KMS-11 (cell line): ENCODE measurements at regions not wholly inside any gene's neighbourhood (a gene's known extent, or its start where the extent isn't known, plus 50 kb on each side); places are given as distances from the start of the nearest gene placed in this dataset.

Source experiments
- H2AFZ ChIP-seq: fragments of 200-600 bp; sonication (generic); 2 replicates; pipeline ENCODE4 v1.6.1; 2016; ENCODE audit warnings: antibody characterized with exemption, mixed run types, low read depth
- H3K27ac ChIP-seq: fragments of 200-600 bp; sonication (generic); 2 replicates; pipeline ENCODE4 v1.6.1; 2016; ENCODE audit warnings: mild to moderate bottlenecking, mixed run types
- H3K27me3 ChIP-seq: fragments of 200-600 bp; sonication (generic); 2 replicates; pipeline ENCODE4 v1.6.1; 2017; ENCODE audit warnings: mild to moderate bottlenecking, low read depth, mixed run types, moderate library complexity; ENCODE audit not compliant: insufficient read depth
- H3K36me3 ChIP-seq: fragments of 200-600 bp; sonication (generic); 2 replicates; pipeline ENCODE4 v1.6.1; 2017; ENCODE audit warnings: mild to moderate bottlenecking, mixed run types; ENCODE audit not compliant: insufficient read depth
- H3K4me1 ChIP-seq: fragments of 200-600 bp; sonication (generic); 2 replicates; pipeline ENCODE4 v1.6.1; 2016; ENCODE audit warnings: mild to moderate bottlenecking, low read depth, mixed run types; ENCODE audit not compliant: poor library complexity, severe bottlenecking
- H3K4me2 ChIP-seq: fragments of 200-600 bp; sonication (generic); 2 replicates; pipeline ENCODE4 v1.7.0; 2016; ENCODE audit warnings: mild to moderate bottlenecking, mixed run types
- H3K4me3 ChIP-seq: fragments of 200-600 bp; sonication (generic); IDR thresholded peaks from 2 replicates; pipeline ENCODE4 v1.6.1; 2017; ENCODE audit warnings: low read depth, low read length, mixed read lengths; ENCODE audit not compliant: insufficient read depth
- H3K79me2 ChIP-seq: fragments of 200-600 bp; sonication (generic); 2 replicates; pipeline ENCODE4 v1.6.1; 2016; ENCODE audit warnings: low read depth, mixed run types; ENCODE audit not compliant: insufficient read depth
- H3K9ac ChIP-seq: fragments of 200-600 bp; sonication (generic); 2 replicates; pipeline ENCODE4 v1.6.1; 2016; ENCODE audit warnings: mild to moderate bottlenecking, mixed run types
- H4K20me1 ChIP-seq: fragments of 200-600 bp; sonication (generic); 2 replicates; pipeline ENCODE4 v1.6.1; 2016; ENCODE audit warnings: mild to moderate bottlenecking, mixed run types; ENCODE audit not compliant: insufficient read depth
- CTCF ChIP-seq: fragments of 200-600 bp; sonication (generic); conservative IDR thresholded peaks from 2 replicates; pipeline ENCODE4 v1.6.1; 2017; ENCODE audit warnings: low read depth, mild to moderate bottlenecking, antibody characterized with exemption, low read length, moderate library complexity, mixed read lengths

- Histone ChIP-seq H2AFZ (no peak overlapping the region), H3K27me3 (no peaks in the 10 kb centered on the region), H3K9ac (no peak overlapping the region), H3K4me2 (no peak overlapping the region), H3K27ac (no peak overlapping the region), H3K79me2 (no peaks in the 10 kb centered on the region), H3K36me3 (no peaks in the 10 kb centered on the region), H4K20me1 (no peaks in the 10 kb centered on the region), H3K4me1 (peaks cover 10% of the 10 kb centered on the region), H3K4me3 (no peak overlapping the region)
- TF ChIP-seq CTCF = no peak
Observed at GRCh38 chr13:99037756-99038155, 59.9 kb upstream of the DOCK9 start.

- H3K27ac ChIP-seq = no peak overlapping the region
- H4K20me1 ChIP-seq = no peaks in the 10 kb centered on the region
- peaks cover 10% of the 10 kb centered on the region for H3K4me1 ChIP-seq
- H3K36me3 ChIP-seq = no peaks in the 10 kb centered on the region
- H3K79me2 ChIP-seq = no peaks in the 10 kb centered on the region
- H2AFZ ChIP-seq = no peak overlapping the region
- H3K4me2 ChIP-seq = no peak overlapping the region
- H3K4me3 ChIP-seq = no peak overlapping the region
- H3K27me3 ChIP-seq = no peaks in the 10 kb centered on the region
- no peak overlapping the region for H3K9ac ChIP-seq
- no peak for TF ChIP-seq CTCF
Observed at GRCh38 chr13:99039718-99040280, 61.9 kb upstream of the DOCK9 start.

- H3K27me3 ChIP-seq = no peaks in the 10 kb centered on the region
- no peak overlapping the region for H3K27ac ChIP-seq
- H3K9ac ChIP-seq = no peak overlapping the region
- H3K4me2 ChIP-seq = no peak overlapping the region
- no peak for TF ChIP-seq CTCF
- H3K4me1 ChIP-seq = peaks cover 10% of the 10 kb centered on the region
- H3K79me2 ChIP-seq = no peaks in the 10 kb centered on the region
- H3K36me3 ChIP-seq = no peaks in the 10 kb centered on the region
- H3K4me3 ChIP-seq = no peak overlapping the region
- no peaks in the 10 kb centered on the region for H4K20me1 ChIP-seq
- H2AFZ ChIP-seq = no peak overlapping the region
Observed at GRCh38 chr13:99040536-99041131, 62.8 kb upstream of the DOCK9 start.

- H3K9ac ChIP-seq = no peak overlapping the region
- peaks cover 10% of the 10 kb centered on the region for H3K4me1 ChIP-seq
- TF ChIP-seq CTCF = no peak
- H3K4me3 ChIP-seq = no peak overlapping the region
- no peak overlapping the region for H3K27ac ChIP-seq
- H2AFZ ChIP-seq = no peak overlapping the region
- no peak overlapping the region for H3K4me2 ChIP-seq
- H3K27me3 ChIP-seq = no peaks in the 10 kb centered on the region
- no peaks in the 10 kb centered on the region for H3K79me2 ChIP-seq
- no peaks in the 10 kb centered on the region for H3K36me3 ChIP-seq
- H4K20me1 ChIP-seq = no peaks in the 10 kb centered on the region
Observed at GRCh38 chr13:99041337-99041736, 63.5 kb upstream of the DOCK9 start.
